ENCODE measurements at regions not wholly inside any gene's neighbourhood (a gene's known extent, or its start where the extent isn't known, plus 50 kb on each side); places are given as distances from the start of the nearest gene placed in this dataset. TPM values are rescaled to one million over a fixed set of nuclear protein-coding genes. Genes with fewer than 3 reads are reported as not detected.

- no peaks in the 10 kb centered on the region for H3K36me3 ChIP-seq
- H3K9me3 ChIP-seq, result no peaks in the 10 kb centered on the region
- H3K4me1 ChIP-seq, result no peaks in the 10 kb centered on the region
- H3K27me3 ChIP-seq, result no peaks in the 10 kb centered on the region
- TF ChIP-seq CTCF (IDR thresholded peaks at IDR 0.05) (no peak), POLR2A (IDR thresholded peaks at IDR 0.05) (no peak), EP300 (IDR thresholded peaks at IDR 0.05) (no peak)
- H3K27ac ChIP-seq, result no peak overlapping the region
- H3K4me3 ChIP-seq, result no peak overlapping the region
- 47 to 51% methylated on average over 7 of the region's 7 CpGs for WGBS, 2 donors
- DNase-seq (ENCODE audit: low spot score in 2 of 2), result no peak
These were observed 58.5 kb upstream of the CPEB2 start for GRCh38 chr4:14943749-14944148.

GRCh38 chr4:14952352-14952751, 49.9 kb upstream of the CPEB2 start:
- DNase-seq (ENCODE audit: low spot score in 2 of 2), result no peak
- H3K27ac ChIP-seq, result no peak overlapping the region
- H3K4me3 ChIP-seq, result no peak overlapping the region
- no peaks in the 10 kb centered on the region for H3K9me3 ChIP-seq
- no peaks in the 10 kb centered on the region for H3K36me3 ChIP-seq
- TF ChIP-seq POLR2A (IDR thresholded peaks at IDR 0.05) (no peak), EP300 (IDR thresholded peaks at IDR 0.05) (no peak), CTCF (IDR thresholded peaks at IDR 0.05) (no peak)
- H3K27me3 ChIP-seq, result no peaks in the 10 kb centered on the region
- no peaks in the 10 kb centered on the region for H3K4me1 ChIP-seq

Small RNA genes lying in the stretch of these regions (small RNA-seq; reads per million reads assigned to genes)
- not detected for gene RF00092

All from tibial nerve (tissue), 4 donors.